ENCODE measurements at regions not wholly inside any gene's neighbourhood (a gene's known extent, or its start where the extent isn't known, plus 50 kb on each side); places are given as distances from the start of the nearest gene placed in this dataset.

GRCh38 chr1:224825525-224826000 is 103.9 kb upstream of the DNAH14 start:
- Histone ChIP-seq H3K36me3 (ENCODE audit: control insufficient read depth in 4 of 4, insufficient read depth in 3 of 4, low read depth in 1 of 4, low read length in 3 of 4) (no peaks in the 10 kb centered on the region), H3K9me3 (ENCODE audit: control insufficient read depth in 4 of 4, low read length in 3 of 4) (peaks cover 0 to 1% (median under 1%) of the 10 kb centered on the region in 4 donors), H3K27me3 (ENCODE audit: control insufficient read depth in 4 of 4, insufficient read depth in 4 of 4, low read length in 3 of 4) (no peaks in the 10 kb centered on the region), H3K4me3 (ENCODE audit: low read depth in 1 of 3, low read length in 3 of 3) (no peak overlapping the region), H3K9ac (ENCODE audit: low read depth in 1 of 2, low read length in 2 of 2) (no peak overlapping the region), H3K4me1 (ENCODE audit: control insufficient read depth in 4 of 4, insufficient read depth in 4 of 4, low read length in 3 of 4) (no peaks in the 10 kb centered on the region), H3K27ac (ENCODE audit: low read depth in 1 of 2, low read length in 2 of 2) (no peak overlapping the region)
- DNase-seq (ENCODE audit: low spot score), result no peak
- TF ChIP-seq CTCF (IDR thresholded peaks at IDR 0.05; ENCODE audit: low read depth, low read length, missing input control) (no peak), SP1 (IDR thresholded peaks at IDR 0.05) (no peak), JUND (IDR thresholded peaks at IDR 0.05) (no peak), FOXA2 (IDR thresholded peaks at IDR 0.05) (no peak), HNF4A (conservative IDR thresholded peaks at IDR 0.05) (no peak), GABPA (IDR thresholded peaks at IDR 0.05 in 1 of 2, conservative IDR thresholded peaks at IDR 0.05 in 1 of 2) (no peak), FOXA1 (IDR thresholded peaks at IDR 0.05) (no peak), MAX (IDR thresholded peaks at IDR 0.05) (no peak), RAD21 (IDR thresholded peaks at IDR 0.05) (no peak), HNF4G (IDR thresholded peaks at IDR 0.05) (no peak), EGR1 (IDR thresholded peaks at IDR 0.05; ENCODE audit: low read depth in 2 of 2) (no peak), ATF3 (IDR thresholded peaks at IDR 0.05) (no peak), TAF1 (conservative IDR thresholded peaks at IDR 0.05) (no peak), YY1 (IDR thresholded peaks at IDR 0.05) (no peak), RXRA (IDR thresholded peaks at IDR 0.05) (no peak), NR2F2 (IDR thresholded peaks at IDR 0.05) (no peak)
- TF ChIP-seq, protein P1, sequence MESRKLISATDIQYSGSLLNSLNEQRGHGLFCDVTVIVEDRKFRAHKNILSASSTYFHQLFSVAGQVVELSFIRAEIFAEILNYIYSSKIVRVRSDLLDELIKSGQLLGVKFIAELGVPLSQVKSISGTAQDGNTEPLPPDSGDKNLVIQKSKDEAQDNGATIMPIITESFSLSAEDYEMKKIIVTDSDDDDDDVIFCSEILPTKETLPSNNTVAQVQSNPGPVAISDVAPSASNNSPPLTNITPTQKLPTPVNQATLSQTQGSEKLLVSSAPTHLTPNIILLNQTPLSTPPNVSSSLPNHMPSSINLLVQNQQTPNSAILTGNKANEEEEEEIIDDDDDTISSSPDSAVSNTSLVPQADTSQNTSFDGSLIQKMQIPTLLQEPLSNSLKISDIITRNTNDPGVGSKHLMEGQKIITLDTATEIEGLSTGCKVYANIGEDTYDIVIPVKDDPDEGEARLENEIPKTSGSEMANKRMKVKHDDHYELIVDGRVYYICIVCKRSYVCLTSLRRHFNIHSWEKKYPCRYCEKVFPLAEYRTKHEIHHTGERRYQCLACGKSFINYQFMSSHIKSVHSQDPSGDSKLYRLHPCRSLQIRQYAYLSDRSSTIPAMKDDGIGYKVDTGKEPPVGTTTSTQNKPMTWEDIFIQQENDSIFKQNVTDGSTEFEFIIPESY (IDR thresholded peaks at IDR 0.05), result no peak
- TF ChIP-seq, protein P2, sequence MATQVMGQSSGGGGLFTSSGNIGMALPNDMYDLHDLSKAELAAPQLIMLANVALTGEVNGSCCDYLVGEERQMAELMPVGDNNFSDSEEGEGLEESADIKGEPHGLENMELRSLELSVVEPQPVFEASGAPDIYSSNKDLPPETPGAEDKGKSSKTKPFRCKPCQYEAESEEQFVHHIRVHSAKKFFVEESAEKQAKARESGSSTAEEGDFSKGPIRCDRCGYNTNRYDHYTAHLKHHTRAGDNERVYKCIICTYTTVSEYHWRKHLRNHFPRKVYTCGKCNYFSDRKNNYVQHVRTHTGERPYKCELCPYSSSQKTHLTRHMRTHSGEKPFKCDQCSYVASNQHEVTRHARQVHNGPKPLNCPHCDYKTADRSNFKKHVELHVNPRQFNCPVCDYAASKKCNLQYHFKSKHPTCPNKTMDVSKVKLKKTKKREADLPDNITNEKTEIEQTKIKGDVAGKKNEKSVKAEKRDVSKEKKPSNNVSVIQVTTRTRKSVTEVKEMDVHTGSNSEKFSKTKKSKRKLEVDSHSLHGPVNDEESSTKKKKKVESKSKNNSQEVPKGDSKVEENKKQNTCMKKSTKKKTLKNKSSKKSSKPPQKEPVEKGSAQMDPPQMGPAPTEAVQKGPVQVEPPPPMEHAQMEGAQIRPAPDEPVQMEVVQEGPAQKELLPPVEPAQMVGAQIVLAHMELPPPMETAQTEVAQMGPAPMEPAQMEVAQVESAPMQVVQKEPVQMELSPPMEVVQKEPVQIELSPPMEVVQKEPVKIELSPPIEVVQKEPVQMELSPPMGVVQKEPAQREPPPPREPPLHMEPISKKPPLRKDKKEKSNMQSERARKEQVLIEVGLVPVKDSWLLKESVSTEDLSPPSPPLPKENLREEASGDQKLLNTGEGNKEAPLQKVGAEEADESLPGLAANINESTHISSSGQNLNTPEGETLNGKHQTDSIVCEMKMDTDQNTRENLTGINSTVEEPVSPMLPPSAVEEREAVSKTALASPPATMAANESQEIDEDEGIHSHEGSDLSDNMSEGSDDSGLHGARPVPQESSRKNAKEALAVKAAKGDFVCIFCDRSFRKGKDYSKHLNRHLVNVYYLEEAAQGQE (IDR thresholded peaks at IDR 0.05), result no peak
- WGBS, result 54% methylated on average over 1 of the region's 1 CpG

Data from liver (tissue), 8 donors.